Activated naive CD8-positive, alpha-beta T cell treated with anti-CD3 and anti-CD28 coated beads for 36 hours (primary cell): ENCODE measurements at regions not wholly inside any gene's neighbourhood (a gene's known extent, or its start where the extent isn't known, plus 50 kb on each side); places are given as distances from the start of the nearest gene placed in this dataset.
"Not testable (repeated sequence)": the region's sequence is repeated elsewhere in the genome, so short reads cannot be mapped to it uniquely, and the experiment has no call there.

Experiments
- DNase-seq: peaks from one replicate; pipeline ENCODE4 v3.0.0; 2021
- H3K27ac Mint-ChIP-seq: one replicate; pipeline ENCODE4 v1.8.0; 2022; ENCODE audit warnings: mild to moderate bottlenecking, moderate library complexity, mixed read lengths
- H3K27me3 Mint-ChIP-seq: one replicate; pipeline ENCODE4 v1.8.0; 2022; ENCODE audit warnings: mild to moderate bottlenecking, mixed read lengths
- H3K36me3 Mint-ChIP-seq: one replicate; pipeline ENCODE4 v1.8.0; 2021; ENCODE audit warnings: mild to moderate bottlenecking, mixed read lengths
- H3K4me1 Mint-ChIP-seq: one replicate; pipeline ENCODE4 v1.8.0; 2021; ENCODE audit warnings: mixed read lengths
- H3K4me3 Mint-ChIP-seq: one replicate; pipeline ENCODE4 v1.8.0; 2022; ENCODE audit warnings: mild to moderate bottlenecking, moderate library complexity, mixed read lengths
- H3K9me3 Mint-ChIP-seq: one replicate; pipeline ENCODE4 v1.8.0; 2022; ENCODE audit warnings: mixed read lengths

DNA sequence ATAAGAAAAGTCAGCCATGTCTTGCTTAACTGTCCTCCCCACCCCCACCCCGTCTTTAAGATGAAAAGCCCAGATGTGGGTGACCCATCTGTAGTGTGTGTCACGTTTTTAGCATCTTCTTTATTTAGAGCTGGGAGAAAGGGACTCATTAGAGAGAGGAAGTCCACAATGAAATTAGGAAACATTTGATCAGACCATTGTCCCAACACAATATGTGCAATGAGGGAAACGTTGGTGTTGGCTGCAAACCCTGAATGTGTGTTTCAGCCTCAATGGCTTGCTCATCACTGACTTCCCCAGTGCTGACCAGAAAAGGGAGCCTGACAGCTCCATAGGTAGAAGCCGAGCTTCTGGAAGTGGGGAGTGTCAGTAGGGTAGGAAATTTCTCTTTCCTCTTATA, 475.7 kb downstream of the CD83 start:
- no peaks in the 10 kb centered on the region for H3K9me3 Mint-ChIP-seq
- H3K36me3 Mint-ChIP-seq = no peaks in the 10 kb centered on the region
- H3K4me1 Mint-ChIP-seq = peaks cover 7% of the 10 kb centered on the region
- no peak overlapping the region for H3K27ac Mint-ChIP-seq
- no peak for DNase-seq
- no peaks in the 10 kb centered on the region for H3K27me3 Mint-ChIP-seq
- H3K4me3 Mint-ChIP-seq = no peak overlapping the region

- Mint-ChIP-seq H3K36me3 (no peaks in the 10 kb centered on the region), H3K27me3 (no peaks in the 10 kb centered on the region), H3K4me1 (peaks cover 7% of the 10 kb centered on the region), H3K4me3 (no peak overlapping the region), H3K27ac (no peak overlapping the region), H3K9me3 (no peaks in the 10 kb centered on the region)
- DNase-seq = no peak
These were observed 478.2 kb downstream of the CD83 start for GRCh38 chr6:14595751-14596150.

- no peak overlapping the region for H3K4me3 Mint-ChIP-seq
- no peaks in the 10 kb centered on the region for H3K27me3 Mint-ChIP-seq
- no peak overlapping the region for H3K27ac Mint-ChIP-seq
- no peaks in the 10 kb centered on the region for H3K36me3 Mint-ChIP-seq
- no peaks in the 10 kb centered on the region for H3K9me3 Mint-ChIP-seq
- peak; percentile 18 for DNase-seq
- peaks cover 7% of the 10 kb centered on the region for H3K4me1 Mint-ChIP-seq
These were observed 478.8 kb downstream of the CD83 start for GRCh38 chr6:14596410-14596809.

DNA sequence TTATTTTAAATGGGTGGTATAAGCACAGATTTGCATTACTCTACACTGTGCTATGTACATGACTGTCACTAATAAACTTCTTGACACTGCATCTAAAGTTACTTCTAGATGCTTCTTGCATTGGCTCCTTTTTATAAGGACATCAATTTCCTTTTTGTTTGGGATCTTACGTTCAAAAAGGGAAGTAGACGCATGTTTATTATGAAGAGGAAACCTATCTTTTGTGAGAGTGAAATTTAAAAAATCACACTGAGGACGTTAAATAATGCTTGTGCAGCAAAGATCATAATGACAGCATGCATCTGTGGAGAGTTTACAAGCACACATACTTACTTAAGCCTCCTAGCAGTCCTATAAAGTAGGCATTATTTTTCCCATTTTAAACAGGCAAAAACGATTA, 479.5 kb downstream of the CD83 start:
- Mint-ChIP-seq H3K9me3 (no peaks in the 10 kb centered on the region), H3K4me1 (peaks cover 7% of the 10 kb centered on the region), H3K36me3 (no peaks in the 10 kb centered on the region), H3K4me3 (no peak overlapping the region), H3K27me3 (no peaks in the 10 kb centered on the region), H3K27ac (no peak overlapping the region)
- DNase-seq = no peak

- Mint-ChIP-seq H3K27me3 (no peaks in the 10 kb centered on the region), H3K9me3 (no peaks in the 10 kb centered on the region), H3K4me1 (peaks cover 7% of the 10 kb centered on the region), H3K36me3 (no peaks in the 10 kb centered on the region), H3K27ac (no peak overlapping the region), H3K4me3 (no peak overlapping the region)
- DNase-seq = no peak
These were observed 480.7 kb downstream of the CD83 start for GRCh38 chr6:14598017-14598864.

DNA sequence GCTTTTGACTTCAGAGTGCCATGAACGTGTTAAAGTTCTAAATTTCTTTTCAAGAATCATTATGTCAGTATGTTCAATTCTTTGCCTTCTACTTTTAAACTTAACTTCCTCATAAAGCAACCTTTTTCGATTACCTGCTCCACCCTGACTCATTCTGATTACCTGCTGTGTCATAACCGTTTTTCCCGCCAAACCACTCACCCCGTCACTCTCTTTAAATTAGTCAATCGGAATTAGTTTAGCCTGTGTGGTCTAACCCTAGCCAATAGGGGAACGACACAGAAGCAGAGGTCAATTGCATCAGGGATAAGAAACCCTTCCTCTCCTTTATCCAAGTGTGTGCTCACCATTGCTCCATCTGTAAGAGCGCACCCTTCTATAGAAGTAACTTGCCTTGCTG, 482.7 kb downstream of the CD83 start:
- DNase-seq, H3K9me3 Mint-ChIP-seq, H3K36me3 Mint-ChIP-seq, H3K4me1 Mint-ChIP-seq, H3K27ac Mint-ChIP-seq, H3K27me3 Mint-ChIP-seq, H3K4me3 Mint-ChIP-seq: not testable (repeated sequence)

DNA sequence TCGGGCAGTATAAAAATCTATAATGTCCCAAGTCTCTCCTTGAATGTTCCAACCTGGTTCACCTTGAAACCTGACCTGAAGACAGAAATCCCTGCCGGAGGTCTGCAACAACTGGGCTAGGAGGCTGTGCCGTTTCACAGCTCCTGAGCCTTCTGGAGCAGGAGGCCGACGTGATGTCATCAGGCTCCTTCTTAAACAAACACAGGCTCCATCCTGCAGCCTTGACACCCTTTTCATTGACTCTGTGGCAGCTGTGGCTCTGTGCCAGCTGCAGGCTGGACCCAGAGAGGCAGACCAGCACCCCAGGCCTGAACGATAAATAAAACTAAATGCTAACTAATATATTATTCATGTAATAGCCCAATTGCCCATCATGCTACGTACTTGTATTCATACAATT, 483.9 kb downstream of the CD83 start:
- H3K27ac Mint-ChIP-seq = no peak overlapping the region
- H3K4me1 Mint-ChIP-seq = peaks cover 4% of the 10 kb centered on the region
- H3K4me3 Mint-ChIP-seq = no peak overlapping the region
- H3K36me3 Mint-ChIP-seq = no peaks in the 10 kb centered on the region
- H3K9me3 Mint-ChIP-seq = no peaks in the 10 kb centered on the region
- DNase-seq = no peak
- H3K27me3 Mint-ChIP-seq = no peaks in the 10 kb centered on the region

GRCh38 chr6:14606353-14606752, 488.8 kb downstream of the CD83 start:
- Mint-ChIP-seq H3K36me3 (no peaks in the 10 kb centered on the region), H3K27me3 (peaks cover 3% of the 10 kb centered on the region), H3K9me3 (no peaks in the 10 kb centered on the region), H3K27ac (no peak overlapping the region), H3K4me1 (no peaks in the 10 kb centered on the region), H3K4me3 (no peak overlapping the region)
- DNase-seq = no peak

GRCh38 chr6:14610141-14610540, 492.6 kb downstream of the CD83 start:
- no peak overlapping the region for H3K27ac Mint-ChIP-seq
- H3K4me1 Mint-ChIP-seq = peaks cover 2% of the 10 kb centered on the region

GRCh38 chr6:14612016-14612980, 494.7 kb downstream of the CD83 start:
- Mint-ChIP-seq H3K4me3 (no peak overlapping the region), H3K9me3 (peaks cover 5% of the 10 kb centered on the region), H3K36me3 (peaks cover 4% of the 10 kb centered on the region), H3K4me1 (peaks cover 7% of the 10 kb centered on the region), H3K27me3 (peaks cover 3% of the 10 kb centered on the region), H3K27ac (no peak overlapping the region)
- no peak for DNase-seq

More at GRCh38 chr6:14610141-14610540, 492.6 kb downstream of the CD83 start:
- H3K27me3 Mint-ChIP-seq = peaks cover 3% of the 10 kb centered on the region
- H3K36me3 Mint-ChIP-seq = no peaks in the 10 kb centered on the region
- no peak overlapping the region for H3K4me3 Mint-ChIP-seq
- DNase-seq = no peak
- no peaks in the 10 kb centered on the region for H3K9me3 Mint-ChIP-seq

DNA sequence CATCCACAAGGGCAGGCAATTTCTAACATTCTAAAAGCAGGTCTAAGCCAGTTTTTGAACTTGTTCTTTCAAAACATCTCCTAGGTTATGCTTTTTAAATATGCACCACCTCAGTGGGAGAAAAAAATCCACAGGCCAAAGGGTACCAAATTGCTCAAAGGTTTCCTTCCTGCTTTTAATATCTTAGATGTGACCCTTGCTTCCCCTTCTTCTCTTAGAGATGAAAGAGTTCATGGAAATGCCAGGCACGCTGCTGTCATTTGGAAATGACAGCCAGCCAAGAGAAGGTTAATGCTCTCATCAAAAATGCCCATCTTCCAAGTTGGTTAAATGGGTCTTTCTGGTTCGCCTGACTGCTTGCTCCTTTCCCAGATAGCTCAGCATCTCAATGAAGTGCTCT, 497.1 kb downstream of the CD83 start:
- Mint-ChIP-seq H3K4me3 (no peak overlapping the region), H3K4me1 (peaks cover 7% of the 10 kb centered on the region), H3K27ac (no peak overlapping the region)

GRCh38 chr6:14616656-14617055, 499.1 kb downstream of the CD83 start:
- H3K36me3 Mint-ChIP-seq = peaks cover 4% of the 10 kb centered on the region
- no peak overlapping the region for H3K27ac Mint-ChIP-seq
- peaks cover 10% of the 10 kb centered on the region for H3K4me1 Mint-ChIP-seq
- no peaks in the 10 kb centered on the region for H3K27me3 Mint-ChIP-seq
- H3K9me3 Mint-ChIP-seq = peaks cover 5% of the 10 kb centered on the region
- no peak for DNase-seq
- no peak overlapping the region for H3K4me3 Mint-ChIP-seq

More for the DNA sequence above, 497.1 kb downstream of the CD83 start:
- DNase-seq = no peak
- Mint-ChIP-seq H3K36me3 (peaks cover 4% of the 10 kb centered on the region), H3K9me3 (peaks cover 5% of the 10 kb centered on the region), H3K27me3 (peaks cover 3% of the 10 kb centered on the region)

DNA sequence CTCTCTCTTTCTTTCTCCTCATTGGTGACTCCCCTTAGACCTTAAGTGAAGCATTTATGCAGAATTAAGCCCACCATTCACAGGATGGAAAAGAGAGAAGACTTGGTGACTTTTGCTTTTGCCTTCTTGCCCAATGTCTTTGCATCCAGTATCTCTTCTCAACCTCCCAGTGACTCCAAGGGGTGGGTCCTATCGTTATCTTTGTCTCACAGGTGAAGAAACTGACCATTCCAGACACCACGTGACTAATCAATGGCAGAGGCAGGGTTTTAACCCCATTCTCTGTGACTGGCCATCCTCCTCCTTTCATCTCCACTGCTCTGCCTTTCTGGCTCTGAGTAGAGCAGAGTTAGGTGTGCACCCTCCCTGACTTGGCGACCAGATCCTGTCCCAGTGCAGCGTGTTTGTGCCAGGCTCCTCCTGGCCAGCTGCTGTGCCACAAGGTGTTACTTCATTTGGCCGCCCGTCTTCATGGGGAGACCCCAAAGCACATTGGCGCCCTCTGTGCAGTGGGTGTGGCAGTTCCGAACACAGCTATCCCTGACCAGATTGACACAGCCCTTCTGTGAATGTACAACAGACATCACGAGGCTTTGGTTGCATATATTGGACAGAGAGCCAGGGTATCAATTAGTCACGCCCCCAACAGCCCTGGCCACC, 501.3 kb downstream of the CD83 start:
- peaks cover 5% of the 10 kb centered on the region for H3K9me3 Mint-ChIP-seq
- H3K36me3 Mint-ChIP-seq = peaks cover 4% of the 10 kb centered on the region
- H3K27me3 Mint-ChIP-seq = no peaks in the 10 kb centered on the region
- H3K4me3 Mint-ChIP-seq = no peak overlapping the region
- H3K4me1 Mint-ChIP-seq = peaks cover 14% of the 10 kb centered on the region
- DNase-seq = no peak
- no peak overlapping the region for H3K27ac Mint-ChIP-seq

DNA sequence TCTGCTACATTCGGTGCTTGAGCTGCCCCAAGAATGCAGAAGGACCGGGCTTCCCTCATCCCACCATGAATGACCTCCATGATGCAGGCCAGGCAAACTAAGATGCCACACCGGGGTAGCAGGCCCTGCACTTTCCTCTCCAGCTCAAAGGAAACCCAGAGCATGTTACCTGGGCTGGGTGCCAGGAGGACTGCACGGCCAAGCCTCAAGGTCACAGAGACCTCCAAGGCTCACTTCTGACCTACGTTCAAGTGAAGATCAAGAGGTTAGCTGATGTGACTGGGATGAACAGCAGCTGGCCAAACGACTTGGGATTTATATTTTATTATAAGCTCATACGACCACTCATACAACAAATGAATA, 501.8 kb downstream of the CD83 start:
- H3K36me3 Mint-ChIP-seq = peaks cover 4% of the 10 kb centered on the region
- no peak overlapping the region for H3K27ac Mint-ChIP-seq

DNA sequence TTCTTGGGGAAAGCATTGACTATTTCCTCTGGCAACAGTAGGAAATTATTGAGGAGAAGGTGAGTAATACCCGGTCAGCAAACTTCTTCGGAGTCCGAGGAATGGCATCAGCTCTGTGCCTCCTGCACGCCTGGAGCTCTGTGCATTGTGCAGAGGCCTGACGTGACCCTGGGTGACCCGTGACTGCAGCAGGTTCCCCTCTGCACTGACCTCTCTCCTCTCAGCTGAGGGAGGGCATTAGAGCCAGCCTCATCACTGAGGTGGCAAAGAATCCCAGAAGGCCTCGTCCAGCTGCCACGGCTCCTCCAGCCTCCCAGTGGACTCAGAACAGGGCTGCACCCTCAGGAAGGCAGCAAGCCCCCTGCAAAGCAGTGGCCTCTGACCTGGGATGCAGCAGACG, 502.9 kb downstream of the CD83 start:
- H3K4me3 Mint-ChIP-seq = no peak overlapping the region
- peaks cover 15% of the 10 kb centered on the region for H3K4me1 Mint-ChIP-seq
- H3K9me3 Mint-ChIP-seq = peaks cover 2% of the 10 kb centered on the region
- H3K27me3 Mint-ChIP-seq = no peaks in the 10 kb centered on the region
- peaks cover under 1% of the 10 kb centered on the region for H3K36me3 Mint-ChIP-seq
- no peak overlapping the region for H3K27ac Mint-ChIP-seq
- no peak for DNase-seq

More for the DNA sequence above, 501.8 kb downstream of the CD83 start:
- DNase-seq = no peak
- peaks cover 5% of the 10 kb centered on the region for H3K9me3 Mint-ChIP-seq
- H3K4me3 Mint-ChIP-seq = no peak overlapping the region
- H3K27me3 Mint-ChIP-seq = no peaks in the 10 kb centered on the region
- peaks cover 14% of the 10 kb centered on the region for H3K4me1 Mint-ChIP-seq
